Ascending aorta (tissue), 2 donors: ENCODE measurements at regions not wholly inside any gene's neighbourhood (a gene's known extent, or its start where the extent isn't known, plus 50 kb on each side); places are given as distances from the start of the nearest gene placed in this dataset.

Experiments used
- DNase-seq, 2 donors: peaks; one replicate each; pipeline ENCODE4 v3.0.0-alpha.2; 2019; ENCODE audit warnings: low spot score in 2 of 2
- H3K27ac ChIP-seq, 2 donors: fragments of 200-600 bp; sonication (generic); one replicate each; pipeline ENCODE4 v1.5.1; 2016 to 2017; ENCODE audit warnings: mild to moderate bottlenecking in 1 of 2
- H3K27me3 ChIP-seq: fragments of 200-600 bp; sonication (generic); one replicate; pipeline ENCODE4 v1.5.1; 2017
- H3K36me3 ChIP-seq, 2 donors: fragments of 200-600 bp; sonication (generic); one replicate each; pipeline ENCODE4 v1.5.1; 2016
- H3K4me1 ChIP-seq, 2 donors: fragments of 200-600 bp; sonication (generic); one replicate each; pipeline ENCODE4 v1.5.1; 2016 to 2017; ENCODE audit warnings: mild to moderate bottlenecking in 1 of 2
- H3K4me3 ChIP-seq, 2 donors: fragments of 200-600 bp; sonication (generic); one replicate each; pipeline ENCODE4 v1.5.1; 2016 to 2017; ENCODE audit warnings: mild to moderate bottlenecking in 1 of 2
- H3K9me3 ChIP-seq, 2 donors: fragments of 200-600 bp; sonication (generic); one replicate each; pipeline ENCODE4 v1.5.1; 2016
- intact Hi-C: fragments of 100-400 bp; cut with DNase I; formaldehyde crosslinking; loops from one replicate; pipeline ENCODE4 v1.15.1; 2023
- TF ChIP-seq, protein P1 (sequence below), 3 experiments: fragments of 200-600 bp in 2 of 3; fragments of 450-650 bp in 1 of 3; sonication (generic) in 2 of 3; IDR thresholded peaks; one replicate each; pipeline ENCODE4 v1.5.1; 2016 to 2019; ENCODE audit warnings: antibody characterized with exemption in 3 of 3, mild to moderate bottlenecking in 1 of 3, moderate library complexity in 1 of 3

DNA sequence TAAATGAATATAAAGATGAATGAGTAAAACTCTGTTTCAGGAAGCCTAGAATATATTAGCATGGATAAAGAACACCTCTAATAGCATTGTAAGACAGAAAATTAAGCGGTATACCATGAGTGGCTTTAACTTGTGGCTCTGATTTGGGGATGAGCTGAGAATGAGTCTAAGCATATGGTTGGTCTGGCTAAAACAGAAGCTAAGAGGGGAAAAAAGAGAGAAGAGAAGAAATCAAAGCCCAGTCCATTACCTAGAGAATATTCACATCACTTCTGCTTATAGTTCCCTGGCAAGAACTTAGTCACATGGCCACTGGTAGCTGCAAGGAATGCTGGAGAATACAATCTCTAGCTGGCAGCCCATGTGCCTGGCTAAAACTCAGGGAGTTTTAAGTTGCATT is 414.5 kb downstream of the PRDM5 start:
- Histone ChIP-seq H3K9me3 (peaks cover 0 to 6% of the 10 kb centered on the region in 2 donors), H3K36me3 (no peaks in the 10 kb centered on the region)

DNA sequence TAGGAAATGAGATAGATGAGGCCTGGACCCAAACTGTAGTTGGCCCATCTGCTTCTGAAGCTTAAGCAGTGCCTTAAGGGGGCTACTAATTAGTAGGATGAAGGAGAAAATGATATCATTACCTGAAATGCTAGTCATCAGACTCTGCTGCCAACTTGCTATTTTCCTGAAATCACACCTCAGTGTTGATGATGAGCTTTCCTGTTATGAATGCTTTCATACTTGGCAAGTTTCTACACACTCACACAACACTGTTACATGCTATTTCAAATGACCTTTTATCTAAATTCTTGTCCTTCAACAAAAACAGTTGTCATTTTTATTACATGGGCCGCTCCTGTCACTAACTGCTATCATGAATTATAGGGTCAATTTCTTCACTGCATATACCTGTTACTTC is 416.0 kb downstream of the PRDM5 start:
- Histone ChIP-seq H3K9me3 (no peaks in the 10 kb centered on the region), H3K4me3 (no peak overlapping the region), H3K36me3 (no peaks in the 10 kb centered on the region), H3K4me1 (no peaks in the 10 kb centered on the region), H3K27ac (no peak overlapping the region), H3K27me3 (no peaks in the 10 kb centered on the region)
- intact Hi-C loops, result no loop called here
- DNase-seq, result no peak
- TF ChIP-seq, protein P1, sequence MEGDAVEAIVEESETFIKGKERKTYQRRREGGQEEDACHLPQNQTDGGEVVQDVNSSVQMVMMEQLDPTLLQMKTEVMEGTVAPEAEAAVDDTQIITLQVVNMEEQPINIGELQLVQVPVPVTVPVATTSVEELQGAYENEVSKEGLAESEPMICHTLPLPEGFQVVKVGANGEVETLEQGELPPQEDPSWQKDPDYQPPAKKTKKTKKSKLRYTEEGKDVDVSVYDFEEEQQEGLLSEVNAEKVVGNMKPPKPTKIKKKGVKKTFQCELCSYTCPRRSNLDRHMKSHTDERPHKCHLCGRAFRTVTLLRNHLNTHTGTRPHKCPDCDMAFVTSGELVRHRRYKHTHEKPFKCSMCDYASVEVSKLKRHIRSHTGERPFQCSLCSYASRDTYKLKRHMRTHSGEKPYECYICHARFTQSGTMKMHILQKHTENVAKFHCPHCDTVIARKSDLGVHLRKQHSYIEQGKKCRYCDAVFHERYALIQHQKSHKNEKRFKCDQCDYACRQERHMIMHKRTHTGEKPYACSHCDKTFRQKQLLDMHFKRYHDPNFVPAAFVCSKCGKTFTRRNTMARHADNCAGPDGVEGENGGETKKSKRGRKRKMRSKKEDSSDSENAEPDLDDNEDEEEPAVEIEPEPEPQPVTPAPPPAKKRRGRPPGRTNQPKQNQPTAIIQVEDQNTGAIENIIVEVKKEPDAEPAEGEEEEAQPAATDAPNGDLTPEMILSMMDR (IDR thresholded peaks at IDR 0.05), result no peak

More for the DNA sequence above, 414.5 kb downstream of the PRDM5 start:
- no peak for DNase-seq
- intact Hi-C loops, result no loop called here
- no peaks in the 10 kb centered on the region for H3K4me1 ChIP-seq
- no peaks in the 10 kb centered on the region for H3K27me3 ChIP-seq
- no peak overlapping the region for H3K27ac ChIP-seq
- TF ChIP-seq, protein P1 (IDR thresholded peaks at IDR 0.05), result no peak
- H3K4me3 ChIP-seq, result no peak overlapping the region

- Histone ChIP-seq H3K4me1 (no peaks in the 10 kb centered on the region), H3K4me3 (no peak overlapping the region), H3K27me3 (no peaks in the 10 kb centered on the region), H3K27ac (no peak overlapping the region), H3K36me3 (no peaks in the 10 kb centered on the region), H3K9me3 (no peaks in the 10 kb centered on the region)
- intact Hi-C loops, result no loop called here
- TF ChIP-seq, protein P1 (IDR thresholded peaks at IDR 0.05), result no peak
- DNase-seq, result no peak
Observed at GRCh38 chr4:120498678-120499077, 423.8 kb downstream of the PRDM5 start.

DNA sequence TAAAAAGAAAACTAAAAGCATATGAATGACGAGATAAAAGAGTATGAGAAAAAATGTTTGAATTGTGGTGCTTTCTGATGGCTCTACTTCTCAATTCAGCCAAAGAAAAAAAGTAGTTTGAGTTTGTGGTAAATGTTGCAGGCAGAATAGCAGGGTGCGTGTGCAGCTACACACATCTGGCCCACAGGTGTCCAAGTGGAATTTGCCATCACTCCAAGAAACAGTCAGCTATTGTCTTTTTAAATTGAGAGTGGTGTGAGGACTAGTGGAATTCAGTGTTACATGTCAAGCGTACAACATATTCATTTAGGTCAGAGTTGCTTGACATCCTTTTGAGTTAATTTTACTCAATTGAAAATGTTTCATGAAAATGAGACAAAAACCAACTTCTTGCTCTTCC is 424.8 kb upstream of the MAD2L1 start:
- H3K27me3 ChIP-seq, result no peaks in the 10 kb centered on the region
- no peak overlapping the region for H3K27ac ChIP-seq
- no peaks in the 10 kb centered on the region for H3K36me3 ChIP-seq
- intact Hi-C loops, result no loop called here
- DNase-seq, result no peak
- no peaks in the 10 kb centered on the region for H3K4me1 ChIP-seq
- H3K9me3 ChIP-seq, result no peaks in the 10 kb centered on the region
- TF ChIP-seq, protein P1 (IDR thresholded peaks at IDR 0.05), result no peak
- no peak overlapping the region for H3K4me3 ChIP-seq

DNA sequence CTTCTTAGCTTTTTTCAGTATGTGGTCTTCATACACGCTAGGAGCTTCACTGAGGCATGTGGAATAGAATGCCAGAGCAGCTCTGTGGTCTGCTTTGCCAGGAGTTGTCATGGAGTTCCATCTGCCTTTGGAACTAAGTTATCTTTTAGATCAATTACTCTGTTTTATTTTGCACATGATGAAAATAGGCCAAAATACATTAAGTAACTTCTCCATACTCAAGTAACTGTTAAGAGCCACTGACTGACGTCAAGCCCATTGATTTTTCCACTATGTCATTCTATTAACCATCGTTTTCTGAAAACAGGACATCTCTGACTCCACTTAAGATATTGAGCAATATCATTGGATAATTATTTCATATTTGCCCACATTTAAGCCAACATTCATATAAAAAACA is 415.1 kb upstream of the MAD2L1 start:
- intact Hi-C loops, result no loop called here
- no peaks in the 10 kb centered on the region for H3K27me3 ChIP-seq
- DNase-seq, result no peak
- no peaks in the 10 kb centered on the region for H3K9me3 ChIP-seq
- no peak overlapping the region for H3K4me3 ChIP-seq
- no peak overlapping the region for H3K27ac ChIP-seq
- TF ChIP-seq, protein P1 (IDR thresholded peaks at IDR 0.05), result no peak
- no peaks in the 10 kb centered on the region for H3K4me1 ChIP-seq
- H3K36me3 ChIP-seq, result no peaks in the 10 kb centered on the region

DNA sequence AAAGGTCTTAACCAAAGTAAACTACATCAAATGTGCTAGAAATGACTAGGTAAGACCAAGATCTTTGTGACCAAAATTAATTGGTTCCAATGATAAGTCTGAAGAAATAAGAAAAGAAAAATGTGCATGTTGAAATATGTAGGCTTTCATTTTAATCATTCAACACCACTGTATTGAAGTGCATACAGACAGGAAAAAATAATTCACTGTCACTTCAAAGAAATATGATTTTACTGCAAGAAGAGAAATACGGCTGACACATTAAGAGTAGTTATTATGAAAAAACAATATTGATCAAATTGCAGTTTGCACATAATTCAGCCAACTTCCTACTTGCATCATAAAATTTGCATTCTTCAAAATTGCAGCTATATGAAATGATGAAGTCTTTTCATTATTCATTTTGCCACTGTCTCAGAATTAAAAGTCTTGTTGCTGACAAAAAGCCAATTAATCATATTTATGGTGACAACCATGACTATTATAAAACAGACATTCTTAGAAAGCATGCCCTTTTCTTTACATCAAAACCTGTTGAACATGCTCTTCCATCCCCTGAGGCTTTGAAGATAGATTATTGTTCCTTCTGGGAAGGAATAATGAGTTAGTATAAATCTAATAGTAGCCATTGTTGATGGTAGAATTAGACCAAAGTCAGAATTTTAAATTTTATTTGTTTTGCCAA is 405.9 kb upstream of the MAD2L1 start:
- Histone ChIP-seq H3K27me3 (no peaks in the 10 kb centered on the region), H3K27ac (no peak overlapping the region), H3K4me3 (no peak overlapping the region), H3K4me1 (no peaks in the 10 kb centered on the region), H3K36me3 (no peaks in the 10 kb centered on the region), H3K9me3 (no peaks in the 10 kb centered on the region)
- no peak for DNase-seq
- intact Hi-C loops, result no loop called here
- TF ChIP-seq, protein P1 (IDR thresholded peaks at IDR 0.05), result no peak
